ENCODE measurements at regions not wholly inside any gene's neighbourhood (a gene's known extent, or its start where the extent isn't known, plus 50 kb on each side); places are given as distances from the start of the nearest gene placed in this dataset.

GRCh38 chr5:60036192-60036938 is 142.8 kb upstream of the PDE4D start:
- TF ChIP-seq POLR2A (IDR thresholded peaks at IDR 0.05) (no peak), CTCF (IDR thresholded peaks at IDR 0.05) (no peak)
